ENCODE measurements at regions not wholly inside any gene's neighbourhood (a gene's known extent, or its start where the extent isn't known, plus 50 kb on each side); places are given as distances from the start of the nearest gene placed in this dataset.

DNA sequence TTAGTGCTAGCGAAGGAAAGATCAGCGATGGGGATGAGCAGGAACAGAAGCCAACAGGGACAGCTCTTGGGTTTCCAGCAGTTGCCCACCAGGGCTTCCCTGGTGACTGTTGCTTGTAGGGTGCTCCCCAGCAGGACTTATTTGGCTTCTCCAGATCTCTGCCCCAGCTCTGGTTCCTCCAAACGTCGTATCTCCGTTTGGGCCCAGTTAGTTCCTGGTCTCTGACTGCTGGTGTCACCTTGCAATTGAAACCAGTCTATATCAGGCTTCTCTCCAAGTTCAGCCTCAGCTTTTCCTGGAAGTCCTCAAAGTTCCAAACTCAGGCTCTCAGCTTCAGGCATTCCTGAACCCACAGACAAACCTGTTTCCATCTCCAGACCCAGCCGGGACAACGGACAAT, 70.8 kb upstream of the NXT1 start:
- ATAC-seq: no peak

DNA sequence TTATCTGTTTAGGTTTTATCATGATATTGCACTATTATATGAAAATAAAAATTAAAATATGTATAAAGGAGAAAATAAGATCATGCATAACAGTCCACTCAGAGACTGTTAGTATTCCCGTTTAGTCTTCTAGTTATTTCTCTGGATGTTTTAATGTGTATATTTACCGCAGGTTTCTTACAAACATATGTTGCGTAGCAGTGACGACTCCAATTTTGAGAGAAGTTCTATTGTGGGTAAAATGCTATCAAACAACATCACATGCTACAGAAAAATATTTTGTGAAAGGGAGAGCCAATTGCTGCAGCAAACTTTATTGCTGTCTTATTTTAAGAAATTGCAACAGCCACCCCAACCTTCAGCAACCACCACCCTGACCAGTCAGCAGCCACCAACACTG, 72.4 kb upstream of the NXT1 start:
- ATAC-seq: no peak

DNA sequence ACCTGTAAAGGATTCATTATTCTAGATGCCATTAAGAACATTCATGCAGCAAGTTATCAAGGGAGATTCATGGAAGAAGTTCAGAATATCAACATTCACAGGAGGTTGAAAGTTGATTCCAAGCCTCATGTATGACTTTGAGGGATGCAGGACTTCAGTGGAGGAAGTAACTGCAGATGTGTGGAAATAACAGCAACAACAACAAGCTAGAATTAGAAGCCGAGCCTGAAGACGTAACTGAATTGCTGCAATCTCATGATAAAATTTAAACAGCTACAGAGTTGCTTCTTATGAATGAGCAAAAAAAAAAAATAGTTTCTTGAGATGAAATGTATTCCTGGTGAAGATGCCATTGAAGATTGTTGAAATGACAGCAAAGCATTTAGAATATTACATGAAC, 73.3 kb upstream of the NXT1 start:
- no peak for ATAC-seq

DNA sequence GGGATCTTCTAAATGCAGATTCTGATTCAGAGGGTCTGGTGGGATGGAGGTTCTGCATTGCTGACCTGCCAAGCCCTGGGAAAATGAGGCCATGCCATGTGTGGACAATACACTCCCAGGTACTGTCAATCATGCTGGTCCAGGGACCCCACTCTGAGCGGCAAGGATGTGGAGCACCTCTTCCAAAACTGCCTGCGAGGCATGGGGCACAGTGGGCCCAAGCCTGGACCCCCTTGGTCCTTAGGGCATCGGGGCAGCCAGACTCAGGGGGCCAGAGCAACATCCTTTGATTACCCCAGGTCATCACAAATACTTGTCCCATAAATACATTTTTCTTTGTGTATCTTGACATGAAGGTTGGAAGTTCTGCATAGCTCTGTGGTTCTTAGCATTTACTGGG, 76.8 kb upstream of the NXT1 start:
- ATAC-seq: no peak

DNA sequence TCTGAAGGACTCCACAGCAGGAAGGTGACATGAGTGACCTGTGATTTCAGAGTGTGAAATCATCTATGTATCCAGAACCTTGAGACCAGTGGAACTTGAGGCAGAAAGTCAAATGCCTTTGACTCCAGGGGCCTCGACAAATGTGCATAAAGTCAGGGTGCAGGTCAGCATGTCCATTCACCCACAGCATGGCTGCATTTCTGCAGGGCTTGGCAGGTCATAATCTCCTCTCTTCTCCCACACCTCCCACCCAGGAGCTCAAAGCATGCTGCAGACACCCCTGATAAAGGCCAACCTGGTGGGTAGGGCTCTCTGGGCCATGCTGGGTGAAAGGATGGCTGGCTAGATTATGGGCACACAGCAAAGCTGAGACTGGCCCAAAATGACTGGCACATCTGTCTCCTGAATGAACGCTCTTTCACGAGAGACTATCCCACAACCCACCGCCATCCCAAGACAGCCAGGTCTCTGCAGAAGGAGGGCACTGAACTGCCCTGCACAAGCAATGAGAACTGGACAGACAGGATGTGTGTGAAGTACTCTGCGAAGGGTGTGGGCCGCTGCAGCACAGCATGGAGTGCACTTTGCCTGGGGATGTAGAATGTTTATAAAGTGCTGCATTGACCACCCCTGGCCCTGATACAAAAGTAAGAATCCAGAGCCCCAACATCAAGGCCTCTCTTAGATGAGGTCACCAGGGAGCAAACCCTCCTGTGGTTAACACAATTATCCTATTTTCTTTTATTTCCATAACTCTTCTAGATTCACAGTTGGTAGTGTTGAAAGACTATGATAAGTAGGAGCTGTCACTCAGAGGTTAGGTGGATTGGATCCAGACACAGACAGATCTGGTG, 78.2 kb upstream of the NXT1 start:
- no peak for ATAC-seq

DNA sequence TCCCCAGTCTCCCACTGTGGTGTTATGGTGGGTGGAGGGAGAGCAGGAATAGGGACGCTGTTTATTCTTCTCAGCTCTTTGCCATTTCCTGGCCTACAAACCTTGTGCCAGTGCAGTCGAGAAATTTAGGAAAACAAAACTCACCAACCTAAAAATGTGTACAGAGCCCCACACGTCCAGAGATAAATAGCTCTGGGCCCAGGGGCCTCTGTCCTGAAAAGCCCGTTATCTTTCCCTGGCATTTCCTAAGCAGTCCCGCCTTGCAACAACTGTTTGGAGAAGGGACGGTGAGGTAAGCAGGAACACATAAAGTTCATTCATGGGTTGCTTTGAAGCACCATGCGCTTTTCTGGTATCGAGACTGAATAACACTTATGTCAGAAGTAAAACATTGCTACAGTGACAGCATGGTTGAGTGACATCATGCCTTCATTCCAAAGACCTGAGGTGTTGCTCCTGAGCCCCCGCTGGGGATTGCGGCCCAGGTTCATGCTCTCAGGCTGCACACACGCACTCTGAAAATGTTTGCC, 80.1 kb upstream of the NXT1 start:
- ATAC-seq: no peak

DNA sequence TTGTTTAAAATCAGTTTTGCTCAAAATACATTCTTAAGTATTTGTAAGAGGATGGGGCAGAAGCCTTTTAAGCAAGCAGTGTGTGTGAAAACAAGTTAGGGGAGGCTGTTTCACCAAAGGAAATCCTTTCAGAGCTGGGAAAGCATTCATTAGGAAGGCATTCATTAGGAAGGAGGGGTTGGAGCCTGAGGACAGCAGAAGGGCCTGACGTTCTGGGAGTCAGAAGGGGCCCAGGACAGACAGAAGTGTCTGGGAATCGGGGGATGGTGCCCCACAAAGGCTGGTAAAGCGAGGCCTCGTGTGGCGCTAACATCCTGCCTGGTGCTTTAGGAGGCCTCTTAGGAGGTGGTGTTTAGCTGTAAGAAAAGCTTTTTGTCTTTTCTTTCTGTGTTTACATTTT, 80.6 kb upstream of the NXT1 start:
- ATAC-seq: no peak

DNA sequence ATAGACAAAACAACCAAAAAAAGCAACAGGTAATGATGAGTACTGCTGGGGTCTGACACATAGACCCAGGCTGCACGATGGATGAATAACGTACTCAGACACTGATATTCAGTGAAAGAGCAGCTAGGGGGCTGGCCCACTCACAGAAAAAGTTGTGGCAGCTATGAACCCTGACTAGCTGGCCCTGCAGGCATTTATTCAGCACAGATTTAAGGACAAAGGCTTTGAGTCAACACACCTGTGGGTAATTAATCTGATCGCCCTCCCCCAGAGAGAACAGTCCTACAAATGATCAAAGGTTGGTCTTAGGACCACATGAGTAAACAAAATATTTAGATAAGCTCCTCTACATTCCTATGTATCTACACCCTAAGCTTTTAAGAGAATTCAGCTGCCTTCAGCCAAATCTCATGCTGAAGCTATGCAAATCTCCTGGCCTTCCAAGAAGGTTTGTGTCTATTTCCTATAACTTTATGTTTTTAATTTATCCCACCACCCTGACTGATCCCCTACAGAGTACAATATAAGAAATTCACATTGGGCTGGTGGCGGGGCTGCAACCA, 81.7 kb upstream of the NXT1 start:
- no peak for ATAC-seq

DNA sequence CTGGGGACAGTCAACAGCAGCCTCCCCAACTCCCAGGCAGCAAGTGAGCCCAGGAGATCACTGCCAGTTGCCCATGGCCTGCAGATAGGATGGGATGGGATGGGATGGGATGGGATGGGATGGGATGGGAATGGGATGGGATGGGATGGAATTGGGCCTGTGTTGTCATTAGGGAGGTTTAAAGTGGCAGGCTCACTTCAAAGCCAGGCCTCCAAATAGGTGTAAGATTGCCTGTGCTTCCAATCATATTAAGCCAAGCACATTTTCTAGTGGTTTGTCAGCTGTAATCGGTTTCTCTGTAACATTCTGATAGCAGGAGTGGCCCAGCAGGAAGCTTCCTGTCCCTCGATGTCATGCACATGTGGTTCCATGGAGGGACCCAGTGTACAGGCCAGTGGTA, 82.7 kb upstream of the NXT1 start:
- ATAC-seq: no peak

DNA sequence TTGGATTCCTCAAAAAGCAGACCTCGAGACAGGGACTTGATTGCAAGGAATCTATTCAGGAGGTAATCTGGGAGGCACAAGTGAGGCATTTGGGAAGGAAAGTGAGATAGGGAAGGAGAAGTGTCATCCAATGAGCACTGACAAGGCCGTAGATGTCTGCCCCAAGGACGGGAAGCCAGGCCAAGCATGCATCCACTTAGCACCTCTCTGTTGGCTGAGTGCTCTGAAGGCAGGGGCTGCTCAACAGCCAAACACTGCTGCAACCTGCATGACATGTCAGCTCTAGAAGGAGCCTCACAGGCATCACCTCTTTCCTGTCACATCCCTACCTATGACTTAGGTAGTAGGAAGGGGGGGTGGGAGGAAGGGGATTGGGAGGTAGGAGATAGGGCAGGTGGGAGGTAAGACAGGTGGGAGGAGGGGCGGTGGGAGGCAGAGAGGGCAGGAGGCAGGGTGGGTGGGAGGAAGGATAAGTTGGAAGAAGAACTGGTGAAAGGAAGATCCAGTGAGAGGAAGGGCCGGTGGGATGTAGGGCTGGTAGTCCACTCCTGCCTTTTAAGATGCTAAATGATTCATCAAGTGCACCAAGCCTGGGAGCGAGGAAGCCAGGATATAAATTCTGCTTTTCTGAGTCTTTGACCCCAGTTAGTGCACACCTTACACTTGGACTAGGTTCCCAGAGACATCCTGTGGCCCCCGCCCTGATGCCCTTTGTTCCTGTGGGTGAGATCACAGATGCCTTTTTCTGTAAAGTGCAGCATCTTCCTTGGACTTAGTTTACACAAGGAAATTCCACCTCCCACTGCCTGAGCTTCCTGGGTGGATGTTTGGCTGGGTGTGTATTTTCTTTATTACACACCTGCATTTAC, 83.8 kb upstream of the NXT1 start:
- ATAC-seq: no peak

DNA sequence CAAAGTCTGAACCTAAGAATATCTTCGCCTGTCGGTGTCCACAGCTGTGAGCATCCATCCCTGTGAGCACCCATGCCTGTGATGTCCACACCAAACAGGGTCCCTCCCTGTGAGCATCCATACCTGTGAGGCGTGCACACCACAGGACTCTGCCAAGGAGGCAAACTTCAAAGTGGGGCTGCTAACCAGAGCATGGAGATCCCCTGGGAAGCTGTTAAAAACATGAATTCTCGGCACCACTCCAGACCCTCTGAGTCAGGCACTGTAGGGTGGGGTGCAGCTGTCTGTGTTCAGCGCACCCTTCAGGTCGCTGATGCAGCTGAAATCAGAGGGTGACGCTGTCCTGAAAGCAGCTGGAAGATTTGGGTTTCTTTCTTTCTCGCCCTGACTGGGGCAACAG, 85.4 kb upstream of the NXT1 start:
- ATAC-seq: no peak

DNA sequence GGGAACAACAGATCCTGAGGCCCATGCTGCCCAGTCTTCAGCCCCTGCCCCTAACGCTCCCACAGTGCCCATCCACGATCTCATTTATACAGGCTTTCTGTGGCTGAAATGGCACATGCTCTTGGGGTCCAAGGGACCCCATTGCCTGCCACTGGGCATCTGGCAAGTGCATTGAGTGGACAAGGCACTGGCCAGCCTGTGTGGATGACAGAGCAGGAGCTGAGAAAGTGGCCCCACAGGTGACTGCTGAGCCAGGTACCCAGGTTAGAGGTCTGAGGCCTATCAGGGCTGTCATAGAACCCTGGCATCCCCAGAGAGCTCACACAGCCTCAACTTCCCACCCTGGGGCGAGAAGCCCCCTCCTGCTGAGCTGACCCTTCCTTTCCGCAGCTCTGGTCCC, 86.0 kb upstream of the NXT1 start:
- no peak for ATAC-seq

DNA sequence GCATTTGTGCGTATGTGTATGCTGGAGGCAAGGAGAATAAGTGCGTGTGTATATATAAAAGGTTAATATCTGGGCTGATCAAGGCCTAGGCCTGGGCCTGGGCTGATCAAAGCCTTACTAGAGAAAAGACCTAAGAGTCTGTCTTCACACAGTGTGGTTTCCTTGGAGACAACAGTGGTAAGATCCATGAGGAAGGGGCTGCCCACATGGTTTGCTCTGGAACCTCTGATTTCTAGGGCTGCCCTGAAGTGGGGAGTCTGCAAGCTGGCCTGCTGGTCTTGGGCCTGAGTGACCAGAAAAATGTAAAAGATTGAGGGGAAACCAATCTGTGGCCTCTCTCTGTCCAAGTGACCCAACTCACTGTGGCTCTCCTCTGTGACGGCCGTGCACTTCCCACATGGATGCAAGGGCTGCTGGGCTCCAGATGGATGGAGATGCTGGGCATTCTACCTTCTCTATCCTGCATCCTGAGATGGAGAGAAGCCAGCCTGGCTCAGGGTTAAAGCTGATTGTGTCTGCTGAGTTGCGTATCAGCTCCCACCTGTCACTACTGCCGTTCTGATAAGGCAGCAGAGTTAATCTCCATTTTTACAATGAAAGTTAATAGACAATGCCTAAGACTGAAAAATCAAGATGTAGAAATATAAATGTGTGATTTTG, 90.3 kb upstream of the NXT1 start:
- no peak for ATAC-seq

DNA sequence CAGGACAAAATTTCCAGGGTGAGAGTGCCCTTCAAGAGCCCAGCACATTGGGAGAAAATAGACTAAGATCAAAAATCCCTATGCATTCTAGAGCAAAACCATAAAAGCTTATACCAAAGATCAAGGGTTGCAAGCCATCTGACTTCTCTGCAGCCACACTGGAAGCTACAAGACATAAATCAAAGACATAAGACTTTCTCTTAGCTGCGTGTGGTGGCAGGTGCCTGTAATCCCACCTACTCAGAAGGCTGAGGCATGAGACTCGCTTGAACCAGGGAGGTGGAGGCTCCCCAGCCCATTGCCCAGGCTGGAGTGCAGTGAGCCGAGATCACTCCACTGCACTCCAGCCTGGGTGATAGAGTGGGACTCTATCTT, 91.9 kb upstream of the NXT1 start:
- ATAC-seq: no peak

DNA sequence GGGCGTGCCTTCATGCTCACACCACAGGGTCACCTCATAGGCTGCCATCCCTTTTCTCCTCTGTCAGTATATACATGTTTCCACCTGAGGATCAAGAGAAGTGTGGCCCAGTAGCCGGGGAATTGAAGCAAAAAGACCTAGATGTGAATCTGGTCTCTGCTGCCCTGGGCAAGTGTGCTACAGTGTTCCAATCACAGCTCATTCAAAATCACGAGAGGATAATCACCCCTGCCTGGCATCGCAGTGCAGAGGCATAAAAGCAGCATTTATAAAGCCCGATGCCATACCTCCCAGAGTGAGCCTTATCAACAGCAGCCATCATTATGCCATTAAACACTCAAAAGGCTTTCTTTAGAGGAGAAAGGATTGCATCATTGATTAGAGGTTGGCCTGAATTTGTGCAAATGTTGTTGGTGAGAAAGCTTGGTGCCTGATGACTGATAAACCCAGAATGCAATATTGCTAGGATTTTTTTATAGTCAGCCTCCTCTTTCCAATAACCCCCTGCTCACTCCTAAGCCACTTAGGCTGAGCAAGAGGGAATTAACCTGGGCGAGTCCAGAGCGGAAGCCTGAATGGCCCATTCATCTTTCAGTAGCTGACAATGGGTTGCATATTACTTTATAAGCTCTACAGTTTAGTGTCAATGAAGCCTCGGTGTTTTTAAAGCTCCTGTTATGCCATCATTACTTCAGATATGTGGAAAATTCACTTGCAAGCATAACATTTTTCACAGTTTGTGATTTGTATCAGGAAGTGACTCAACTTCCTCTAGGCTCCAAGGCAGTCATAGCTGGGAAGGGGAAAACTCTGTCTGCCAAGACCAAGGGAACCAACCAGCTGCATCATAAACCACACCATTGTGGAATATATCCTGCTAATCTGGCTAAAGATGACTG, 92.5 kb upstream of the NXT1 start:
- no peak for ATAC-seq

DNA sequence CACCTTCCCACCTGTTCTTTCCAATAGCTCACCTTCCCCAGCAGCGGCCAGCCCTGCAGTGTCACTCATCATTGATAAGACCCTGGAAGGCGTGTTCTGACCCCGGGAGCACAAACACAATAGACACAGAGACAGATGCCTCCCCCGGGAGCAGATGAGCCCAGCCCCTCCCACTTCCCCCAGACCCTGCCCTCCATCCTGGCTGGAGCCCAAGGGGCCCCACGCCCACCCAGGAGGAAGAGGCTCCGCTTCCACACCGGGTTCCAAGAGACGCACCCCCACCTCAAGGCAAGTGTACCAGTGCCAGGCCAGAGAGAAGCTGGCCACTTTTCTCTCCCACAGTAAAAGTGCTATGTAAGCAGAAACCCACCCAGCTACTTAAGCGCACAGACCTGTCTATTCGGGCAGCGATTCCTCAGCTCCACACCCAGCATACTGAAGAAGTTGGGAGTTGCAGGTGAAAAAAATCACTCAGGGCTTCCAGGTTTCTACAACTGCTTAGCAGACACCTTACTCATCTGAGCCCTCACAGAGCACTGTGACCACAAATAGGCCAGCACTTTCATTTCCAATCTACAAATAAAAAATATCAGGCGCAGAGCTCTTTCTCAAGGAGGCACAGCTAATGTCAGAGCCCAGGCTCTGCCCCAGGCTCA, 93.4 kb upstream of the NXT1 start:
- no peak for ATAC-seq

DNA sequence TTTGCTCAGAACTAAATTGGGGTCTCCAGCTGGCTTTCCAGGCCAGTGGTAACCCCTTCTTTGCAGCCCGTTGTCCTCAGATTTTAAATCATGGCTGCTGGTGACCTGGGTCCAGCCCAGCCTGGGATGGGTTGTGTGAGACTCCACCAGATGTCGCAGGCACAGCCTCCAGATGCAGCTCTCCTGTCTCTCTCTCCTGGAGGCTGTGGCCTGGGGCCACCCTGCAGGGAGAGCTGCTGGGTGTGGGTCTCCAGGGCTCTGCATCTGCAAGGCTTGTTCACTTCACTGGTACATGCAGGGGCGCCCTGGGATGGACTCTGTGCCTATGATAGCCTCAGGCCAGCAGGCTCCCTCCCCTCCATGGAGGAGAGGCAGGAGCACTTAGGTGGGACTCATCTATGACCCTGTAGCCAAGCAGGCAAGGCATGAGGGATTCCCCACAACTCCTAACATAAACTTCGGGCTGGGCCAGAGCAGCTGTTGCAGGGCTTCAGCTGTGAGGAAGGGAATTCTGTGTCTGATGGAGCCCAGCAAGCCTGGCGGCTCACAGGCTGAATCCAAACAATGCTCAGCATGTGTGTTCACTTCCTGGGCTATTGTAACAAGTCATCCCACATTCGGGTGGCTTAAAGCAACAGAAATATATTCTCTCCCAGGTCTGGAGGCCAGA, 94.7 kb upstream of the NXT1 start:
- no peak for ATAC-seq

DNA sequence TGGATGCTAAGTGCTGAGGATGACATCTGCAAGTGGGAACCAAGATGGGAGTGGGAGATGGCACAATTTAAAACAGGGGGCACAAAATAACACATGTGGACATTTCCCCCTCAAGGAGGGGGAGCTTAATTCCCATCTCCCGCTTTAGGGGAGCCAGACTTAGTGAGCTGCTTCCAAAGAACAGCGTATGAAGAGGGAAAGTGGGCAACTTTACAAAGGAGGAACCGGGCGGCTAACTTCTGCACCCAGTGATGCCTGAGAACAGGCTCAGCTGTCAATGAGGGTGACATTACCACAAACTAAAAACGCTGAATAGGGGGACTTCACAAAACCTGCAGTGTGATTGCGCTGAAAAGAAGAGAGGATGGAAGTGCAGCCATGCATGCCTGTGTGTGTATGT, 95.5 kb upstream of the NXT1 start:
- ATAC-seq: no peak

DNA sequence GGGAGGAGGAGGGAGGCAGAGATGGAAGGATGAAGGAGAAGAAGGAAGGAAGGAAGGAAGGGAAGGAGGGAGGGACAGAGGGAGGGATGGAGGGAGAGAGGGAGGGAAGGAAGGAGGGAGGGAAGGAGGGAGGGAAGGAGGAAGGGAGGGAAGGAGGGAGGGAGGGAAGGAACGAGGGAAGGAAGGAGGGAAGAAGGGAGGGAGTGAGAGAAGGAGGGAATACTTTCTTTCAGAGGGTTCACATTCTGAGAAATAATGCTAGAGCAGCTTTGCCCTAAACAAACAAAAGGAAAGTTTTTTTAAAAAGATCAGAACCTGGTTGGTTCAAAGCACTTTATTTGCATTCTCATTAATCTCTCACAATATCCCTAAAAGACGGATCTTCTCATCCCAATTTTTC, 96.1 kb upstream of the NXT1 start:
- ATAC-seq: no peak

DNA sequence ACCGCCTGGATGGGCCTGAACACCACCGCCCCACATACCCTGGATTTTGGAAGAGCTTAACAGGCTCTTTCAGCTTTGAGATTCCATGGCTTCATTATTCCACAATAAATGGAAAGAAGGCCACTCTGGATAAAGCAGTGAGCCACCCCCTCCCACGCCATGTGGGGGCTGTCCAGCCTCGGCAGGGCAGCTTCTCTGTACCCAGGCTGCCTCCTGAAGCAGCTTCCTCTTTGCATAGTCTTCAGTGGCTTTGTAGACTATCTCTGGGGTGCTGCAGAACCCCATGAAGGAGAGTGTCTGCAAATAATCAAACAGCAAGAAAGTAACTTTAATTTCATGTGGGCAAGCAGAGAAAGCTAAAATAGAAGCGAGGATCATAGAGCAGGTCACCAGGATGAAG, 96.6 kb upstream of the NXT1 start:
- no peak for ATAC-seq

DNA sequence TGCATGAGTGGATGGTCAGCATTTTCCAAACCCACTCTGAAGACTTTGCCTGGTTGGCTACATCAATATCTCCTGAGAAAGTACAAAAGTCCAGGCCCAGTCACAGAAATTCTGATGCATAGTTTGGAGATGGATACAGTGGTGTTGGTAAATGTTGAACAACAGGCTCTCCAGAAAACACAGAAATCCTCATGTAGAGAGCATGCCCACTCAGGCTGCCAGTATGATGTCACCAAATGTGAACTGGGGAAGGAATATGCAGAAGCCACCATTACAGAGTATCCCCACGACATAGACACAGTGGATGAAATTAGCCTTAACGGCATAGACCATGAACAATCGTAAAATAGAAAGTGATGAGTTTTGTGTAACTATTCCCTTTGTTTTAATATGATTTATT, 97.1 kb upstream of the NXT1 start:
- ATAC-seq: no peak
